ENCODE measurements at regions not wholly inside any gene's neighbourhood (a gene's known extent, or its start where the extent isn't known, plus 50 kb on each side); places are given as distances from the start of the nearest gene placed in this dataset.
"Not testable (repeated sequence)": the region's sequence is repeated elsewhere in the genome, so short reads cannot be mapped to it uniquely, and the experiment has no call there.

- peak; percentile 64 for DNase-seq
Measured at GRCh38 chr6:113171882-113172281, 685.3 kb upstream of the MARCKS start.

GRCh38 chr6:113172531-113172966 lies 684.6 kb upstream of the MARCKS start:
- peak; percentile 98 for DNase-seq

GRCh38 chr6:113178349-113178748 lies 678.8 kb upstream of the MARCKS start:
- no peak for DNase-seq

GRCh38 chr6:113181164-113181563 lies 676.0 kb upstream of the MARCKS start:
- no peak for DNase-seq

GRCh38 chr6:113182370-113183141 lies 674.6 kb upstream of the MARCKS start:
- DNase-seq: no peak

GRCh38 chr6:113184291-113184690 lies 672.9 kb upstream of the MARCKS start:
- no peak for DNase-seq

- DNase-seq: peak; percentile 65
Measured at GRCh38 chr6:113184736-113185135, 672.4 kb upstream of the MARCKS start.

- DNase-seq: peak; percentile 33
Measured at GRCh38 chr6:113185299-113185698, 671.8 kb upstream of the MARCKS start.

- no peak for DNase-seq
Measured at GRCh38 chr6:113187661-113188060, 669.5 kb upstream of the MARCKS start.

GRCh38 chr6:113188962-113189361 lies 668.2 kb upstream of the MARCKS start:
- DNase-seq: no peak

- DNase-seq: no peak
Measured at GRCh38 chr6:113190170-113190569, 667.0 kb upstream of the MARCKS start.

- DNase-seq: no peak
Measured at GRCh38 chr6:113194090-113194489, 663.1 kb upstream of the MARCKS start.

GRCh38 chr6:113202852-113203714 lies 654.1 kb upstream of the MARCKS start:
- no peak for DNase-seq

GRCh38 chr6:113203715-113204110 lies 653.4 kb upstream of the MARCKS start:
- no peak for DNase-seq

- no peak for DNase-seq
Measured at GRCh38 chr6:113205553-113205952, 651.6 kb upstream of the MARCKS start.

GRCh38 chr6:113208726-113209125 lies 648.4 kb upstream of the MARCKS start:
- DNase-seq: no peak

- DNase-seq: no peak
Measured at GRCh38 chr6:113209315-113209714, 647.8 kb upstream of the MARCKS start.

GRCh38 chr6:113211170-113211569 lies 646.0 kb upstream of the MARCKS start:
- DNase-seq: no peak

GRCh38 chr6:113219783-113220182 lies 637.4 kb upstream of the MARCKS start:
- DNase-seq: no peak

- no peak for DNase-seq
Measured at GRCh38 chr6:113220832-113221231, 636.3 kb upstream of the MARCKS start.

GRCh38 chr6:113221850-113222249 lies 635.3 kb upstream of the MARCKS start:
- no peak for DNase-seq

GRCh38 chr6:113246186-113246585 lies 611.0 kb upstream of the MARCKS start:
- no peak for DNase-seq

- no peak for DNase-seq
Measured at GRCh38 chr6:113248532-113248931, 608.6 kb upstream of the MARCKS start.

GRCh38 chr6:113254194-113254593 lies 603.0 kb upstream of the MARCKS start:
- DNase-seq: not testable (repeated sequence)

Data from NCI-H2171 treated with DMSO at 0.1 percent for 48 hours (cell line).